Hematopoietic multipotent progenitor cell treated with erythropoietin and hydrocortisone succinate and interleukin-3 and kit ligand, for 4 days (in vitro differentiated cells): ENCODE measurements at regions not wholly inside any gene's neighbourhood (a gene's known extent, or its start where the extent isn't known, plus 50 kb on each side); places are given as distances from the start of the nearest gene placed in this dataset.

Experiments used
- DNase-seq: peaks from one replicate; pipeline ENCODE4 v3.0.0-alpha.2; 2015

DNA sequence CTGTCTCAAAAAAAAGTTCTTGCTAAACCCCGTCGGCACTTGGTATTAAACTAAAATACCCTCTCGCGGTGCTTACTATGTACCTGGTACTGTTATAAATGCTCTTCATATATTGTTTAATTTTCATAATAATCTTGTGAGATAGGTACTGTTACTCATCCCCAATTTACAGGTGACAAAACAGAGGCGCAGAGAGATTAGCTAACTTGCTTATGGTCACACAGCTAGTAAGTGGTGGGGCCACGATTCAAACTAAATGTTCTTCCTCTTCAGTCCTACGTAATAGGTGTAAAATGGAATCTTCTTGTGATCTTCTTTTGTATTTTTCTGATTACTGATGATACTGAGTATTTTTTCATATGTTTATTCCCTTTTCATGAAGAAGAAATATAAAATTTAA is 51.3 kb downstream of the TET3 start:
- no peak for DNase-seq

GRCh38 chr2:74036450-74037195 is 51.9 kb downstream of the TET3 start:
- DNase-seq: peak; percentile 91

DNA sequence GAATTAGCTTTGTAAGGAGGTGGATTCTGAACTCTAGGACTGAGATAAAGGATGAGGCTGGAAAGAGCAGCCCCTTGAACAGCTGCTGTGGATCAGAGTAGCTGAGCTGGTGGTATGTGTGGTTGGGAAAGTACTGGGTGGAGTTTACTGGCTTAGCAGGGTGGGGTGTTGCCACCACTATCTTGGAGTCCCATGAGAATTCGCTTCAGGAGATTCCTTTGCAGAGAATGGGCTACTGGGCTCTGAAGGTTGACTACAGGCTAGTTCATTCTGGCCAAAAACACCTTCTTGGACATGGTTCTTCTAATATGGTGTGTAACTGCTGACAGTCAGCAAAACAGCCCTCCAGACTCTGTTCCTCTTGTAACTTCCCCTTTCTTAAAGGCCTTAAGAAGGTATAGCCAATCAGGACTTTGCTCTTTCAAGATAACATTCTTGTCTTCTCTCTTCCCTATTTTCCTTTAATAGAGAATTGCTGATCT is 52.7 kb downstream of the TET3 start:
- peak; percentile 94 for DNase-seq

DNA sequence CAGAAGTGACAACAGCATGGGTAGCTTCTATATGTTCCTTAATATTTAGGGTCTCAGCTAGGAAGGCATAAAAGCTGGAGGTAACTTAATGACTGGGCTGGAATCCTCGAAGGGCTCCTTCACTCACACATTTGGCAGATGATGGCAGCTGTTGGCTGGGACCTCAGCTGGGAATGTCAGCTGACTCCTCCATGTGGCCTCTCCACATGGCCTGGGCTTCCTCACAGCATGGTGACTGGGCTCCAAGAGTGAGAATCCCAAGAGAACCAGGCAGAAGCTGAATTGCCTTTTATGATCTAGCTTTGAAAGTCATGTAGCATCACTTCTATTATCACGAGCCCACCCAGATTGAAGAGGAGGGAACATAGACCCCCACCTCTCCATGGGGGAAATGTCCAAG is 54.9 kb downstream of the TET3 start:
- no peak for DNase-seq

GRCh38 chr2:74041182-74041581 is 56.5 kb downstream of the TET3 start:
- peak; percentile 89 for DNase-seq

DNA sequence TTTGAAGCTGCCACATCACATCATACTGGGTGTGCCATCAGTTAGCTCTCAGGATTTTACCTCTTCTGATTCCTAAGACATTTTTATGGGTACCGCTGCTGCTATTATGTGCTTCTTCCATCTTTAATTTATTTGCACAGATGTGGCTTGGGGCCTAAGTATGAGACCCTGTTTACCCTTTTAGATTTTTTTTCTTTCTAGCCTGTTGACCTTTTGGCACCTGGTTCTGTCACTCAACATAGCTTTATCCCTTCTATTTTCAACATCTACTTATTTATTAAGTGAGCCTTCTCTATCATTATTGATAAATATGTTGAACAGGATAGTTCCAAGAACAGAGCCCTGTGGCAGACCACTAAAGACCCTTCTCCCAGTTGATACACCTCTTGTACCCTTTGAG is 57.0 kb downstream of the TET3 start:
- no peak for DNase-seq

- DNase-seq: no peak
Measured at GRCh38 chr2:74042606-74043005, 57.9 kb downstream of the TET3 start.

DNA sequence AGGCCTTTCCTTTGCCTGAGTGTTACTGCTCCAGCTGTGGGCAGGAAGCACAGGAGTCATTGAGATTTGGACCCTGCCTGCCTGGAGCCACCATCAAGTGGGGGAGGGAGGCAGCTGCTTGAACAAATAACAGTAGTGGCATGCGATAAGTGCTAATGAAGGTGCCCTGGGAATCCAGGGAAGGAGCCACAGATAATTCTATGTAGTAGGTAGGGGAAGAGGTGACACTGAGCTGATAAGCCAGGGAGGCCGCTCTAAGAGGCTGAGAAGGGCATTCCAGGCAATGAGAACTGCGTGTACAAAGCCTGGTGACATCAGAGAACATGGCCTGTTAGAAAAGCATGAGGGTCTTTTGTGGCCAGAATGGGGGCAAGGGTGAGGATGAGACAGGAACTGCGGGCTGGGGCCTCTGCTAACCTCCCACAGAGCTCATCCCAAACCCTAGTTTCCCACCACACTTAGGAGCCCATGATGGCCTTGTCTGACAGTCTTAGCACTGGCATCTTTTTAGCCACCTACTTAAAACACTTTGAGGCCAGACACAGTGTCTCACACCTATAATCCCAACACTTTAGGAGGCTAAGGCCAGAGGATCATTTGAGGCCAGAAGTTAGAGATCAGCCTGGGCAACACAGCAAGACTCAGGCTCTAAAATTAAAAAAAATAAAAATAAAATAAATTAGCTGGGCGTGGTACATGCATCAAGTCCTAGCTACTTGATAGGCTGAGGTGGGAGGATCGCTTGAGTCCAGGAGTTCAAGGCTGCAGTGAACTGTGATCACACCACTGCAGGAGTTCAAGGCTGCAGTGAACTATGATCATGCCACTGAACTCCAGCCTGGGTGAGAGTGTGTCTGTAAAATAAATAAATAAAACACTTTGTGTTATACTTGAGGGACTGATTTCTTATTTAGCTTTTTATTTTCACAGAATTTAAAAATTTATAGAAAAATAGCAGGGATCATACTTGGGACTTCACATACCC is 58.9 kb downstream of the TET3 start:
- DNase-seq: no peak

GRCh38 chr2:74044999-74045398 is 60.3 kb downstream of the TET3 start:
- DNase-seq: no peak

- DNase-seq: no peak
Measured at GRCh38 chr2:74045454-74045853, 60.7 kb downstream of the TET3 start.

GRCh38 chr2:74046441-74046840 is 61.7 kb downstream of the TET3 start:
- DNase-seq: no peak

DNA sequence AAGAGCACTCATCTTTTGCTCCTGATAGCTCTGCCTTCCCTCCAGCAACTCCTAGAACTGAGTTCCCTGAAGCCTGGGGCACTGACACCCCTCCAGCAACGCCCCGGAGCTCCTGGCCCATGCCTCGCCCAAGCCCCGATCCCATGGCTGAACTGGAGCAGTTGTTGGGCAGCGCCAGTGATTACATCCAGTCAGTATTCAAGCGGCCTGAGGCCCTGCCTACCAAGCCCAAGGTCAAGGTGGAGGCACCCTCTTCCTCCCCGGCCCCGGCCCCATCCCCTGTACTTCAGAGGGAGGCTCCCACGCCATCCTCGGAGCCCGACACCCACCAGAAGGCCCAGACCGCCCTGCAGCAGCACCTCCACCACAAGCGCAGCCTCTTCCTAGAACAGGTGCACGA is 62.4 kb downstream of the TET3 start:
- DNase-seq: no peak

DNA sequence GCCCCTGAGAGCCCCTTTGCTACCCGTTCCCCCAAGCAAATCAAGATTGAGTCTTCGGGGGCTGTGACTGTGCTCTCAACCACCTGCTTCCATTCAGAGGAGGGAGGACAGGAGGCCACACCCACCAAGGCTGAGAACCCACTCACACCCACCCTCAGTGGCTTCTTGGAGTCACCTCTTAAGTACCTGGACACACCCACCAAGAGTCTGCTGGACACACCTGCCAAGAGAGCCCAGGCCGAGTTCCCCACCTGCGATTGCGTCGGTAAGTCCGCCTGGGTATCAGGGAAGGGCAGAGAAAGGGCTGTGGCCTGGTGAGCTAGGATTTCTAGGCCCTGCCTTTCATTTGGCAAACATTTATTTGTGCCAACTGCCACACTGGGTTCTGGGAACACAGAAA is 63.4 kb downstream of the TET3 start:
- DNase-seq: no peak

- peak; percentile 67 for DNase-seq
Measured at GRCh38 chr2:74048843-74049519, 64.3 kb downstream of the TET3 start.

- DNase-seq: no peak
Measured at GRCh38 chr2:74050151-74050550, 65.4 kb downstream of the TET3 start.

- DNase-seq: peak; percentile 51
Measured at GRCh38 chr2:74051504-74051903, 66.8 kb downstream of the TET3 start.

DNA sequence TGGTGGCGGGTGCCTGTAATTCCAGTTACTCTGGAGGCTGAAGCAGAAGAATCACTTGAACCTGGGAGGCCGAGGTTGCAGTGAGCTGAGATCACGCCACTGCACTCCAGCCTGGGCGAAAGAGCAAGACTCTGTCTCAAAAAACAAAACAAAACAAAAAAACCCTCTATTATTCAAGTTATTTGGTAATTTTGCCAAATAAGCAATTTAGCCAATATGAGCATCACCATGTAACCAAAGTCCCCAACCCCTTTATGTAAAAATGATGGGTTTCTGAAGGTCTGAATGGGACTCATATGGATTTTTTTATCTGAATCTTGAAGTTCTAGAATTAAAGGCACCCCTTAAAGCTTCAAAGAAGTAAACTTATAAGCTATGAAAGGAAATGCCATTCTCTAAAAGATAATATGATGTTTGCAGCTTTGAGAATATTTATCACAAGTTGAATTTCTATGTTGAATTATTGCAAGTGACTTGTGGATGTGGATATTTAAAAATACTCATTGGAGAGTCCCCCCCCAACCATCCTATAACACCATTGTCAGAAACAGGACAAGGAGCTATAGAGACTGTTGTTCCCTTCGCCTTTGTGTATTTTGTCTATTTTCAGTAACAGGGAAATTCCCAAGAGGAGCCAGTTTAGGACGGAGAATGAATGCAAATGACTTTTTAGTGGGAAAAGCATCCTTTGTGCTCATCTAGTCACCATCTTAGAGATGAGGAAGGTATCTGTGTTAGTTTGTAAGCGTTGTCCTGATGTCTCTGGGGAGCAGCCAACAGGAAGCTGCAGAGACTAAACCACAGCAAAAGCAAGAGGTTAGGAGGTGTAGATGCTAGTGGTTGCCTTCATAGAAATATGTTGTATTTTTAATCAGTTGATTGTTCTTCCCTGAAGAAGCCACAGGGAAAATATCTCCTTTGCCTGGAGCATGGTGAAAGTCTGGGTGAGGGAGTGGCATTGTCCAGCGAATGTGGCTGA is 68.3 kb downstream of the TET3 start:
- no peak for DNase-seq

DNA sequence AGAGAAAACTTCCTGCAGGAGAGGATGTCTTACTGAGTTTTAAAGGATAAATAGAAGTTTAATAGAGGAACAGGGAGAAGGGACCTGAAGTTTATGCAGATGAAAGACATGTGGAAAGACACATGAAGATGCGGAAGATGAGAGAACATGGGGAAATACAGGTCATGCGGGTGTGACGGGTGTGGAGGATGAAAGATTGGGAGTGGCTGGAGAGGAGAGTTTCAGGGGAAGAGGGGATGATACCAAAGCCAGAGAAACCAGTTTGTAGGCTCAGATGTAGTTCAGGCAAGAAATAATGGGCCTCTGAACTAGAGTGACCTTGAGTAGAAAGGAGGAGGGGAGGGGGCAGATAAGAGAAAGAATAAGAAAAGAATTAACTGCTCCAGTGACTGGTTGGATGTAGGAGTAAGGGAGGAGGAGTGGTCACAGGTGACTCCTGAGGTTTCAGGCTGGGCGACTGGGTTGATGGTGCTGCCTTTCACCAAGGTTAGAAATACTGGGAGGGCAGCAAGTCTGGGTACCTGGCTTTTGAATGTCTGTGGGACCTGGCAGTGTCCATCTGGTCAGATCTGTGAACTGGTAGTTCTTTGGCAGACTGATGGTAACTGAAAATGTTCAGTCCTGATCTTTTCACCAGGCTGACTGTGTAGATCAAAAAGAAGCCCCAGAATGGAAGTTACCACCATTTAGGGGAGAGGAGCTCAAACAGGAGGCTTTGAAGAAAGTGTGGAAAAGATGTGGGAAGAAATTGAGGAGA is 69.4 kb downstream of the TET3 start:
- no peak for DNase-seq

- DNase-seq: no peak
Measured at GRCh38 chr2:74059137-74059775, 74.5 kb downstream of the TET3 start.

DNA sequence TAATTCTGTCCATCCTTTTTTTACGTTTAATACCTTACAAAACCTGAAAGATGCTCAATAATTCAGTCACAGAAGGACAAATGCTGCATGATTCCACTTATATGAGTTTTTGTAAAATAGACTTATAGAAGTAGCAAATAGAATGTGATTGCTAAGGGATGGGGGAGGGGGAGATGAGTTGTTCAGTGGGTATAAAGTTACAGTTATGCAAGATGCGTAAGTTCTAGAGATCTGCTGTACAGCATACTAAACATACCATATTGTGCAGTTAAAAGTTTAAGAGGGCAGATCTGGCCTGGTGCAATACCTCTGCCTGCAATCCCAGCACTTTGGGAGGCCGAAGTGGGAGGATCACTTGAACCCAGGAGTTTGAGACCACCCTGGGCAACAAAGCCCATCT is 78.8 kb downstream of the TET3 start:
- no peak for DNase-seq

DNA sequence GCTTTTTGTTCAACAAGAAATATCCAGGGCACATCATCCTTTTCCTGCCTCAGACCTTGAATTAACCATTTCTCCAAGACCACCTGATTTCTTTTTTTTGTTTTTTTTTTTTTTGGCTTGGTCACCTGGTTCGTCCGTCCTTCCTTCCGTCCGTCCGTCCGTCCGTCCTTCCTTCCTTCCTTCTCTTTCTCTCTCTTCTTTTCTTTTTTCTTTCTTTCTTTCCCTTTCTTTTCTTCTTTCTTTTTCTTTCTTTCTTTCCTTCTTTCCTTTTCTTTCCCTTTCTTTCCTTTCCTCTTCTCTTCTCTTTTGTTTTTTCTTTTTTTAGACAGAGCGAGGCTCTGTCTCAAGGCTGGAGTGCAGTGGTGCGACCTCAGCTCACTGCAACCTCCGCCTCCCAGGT is 80.7 kb downstream of the TET3 start:
- no peak for DNase-seq
